GM12865 (cell line): ENCODE measurements at regions not wholly inside any gene's neighbourhood (a gene's known extent, or its start where the extent isn't known, plus 50 kb on each side); places are given as distances from the start of the nearest gene placed in this dataset.

ENCODE experiments used
- DNase-seq: peaks from one replicate; pipeline ENCODE4 v3.0.0; 2010; ENCODE audit warnings: low read depth
- H3K4me3 ChIP-seq: 2 replicates; pipeline ENCODE4 v1.5.1; 2011; ENCODE audit warnings: mild to moderate bottlenecking, low read depth, low read length, control low read depth
- CTCF ChIP-seq: IDR thresholded peaks from 2 replicates; pipeline ENCODE4 v1.5.1; 2011; ENCODE audit warnings: low read length, control low read depth, low read depth, inconsistent platforms; ENCODE audit not compliant: insufficient read depth; ENCODE audit errors: missing control alignments

GRCh38 chr12:43214166-43214565 is 337.8 kb downstream of the ADAMTS20 start:
- DNase-seq = no peak
- TF ChIP-seq CTCF = no peak
- no peak overlapping the region for H3K4me3 ChIP-seq

DNA sequence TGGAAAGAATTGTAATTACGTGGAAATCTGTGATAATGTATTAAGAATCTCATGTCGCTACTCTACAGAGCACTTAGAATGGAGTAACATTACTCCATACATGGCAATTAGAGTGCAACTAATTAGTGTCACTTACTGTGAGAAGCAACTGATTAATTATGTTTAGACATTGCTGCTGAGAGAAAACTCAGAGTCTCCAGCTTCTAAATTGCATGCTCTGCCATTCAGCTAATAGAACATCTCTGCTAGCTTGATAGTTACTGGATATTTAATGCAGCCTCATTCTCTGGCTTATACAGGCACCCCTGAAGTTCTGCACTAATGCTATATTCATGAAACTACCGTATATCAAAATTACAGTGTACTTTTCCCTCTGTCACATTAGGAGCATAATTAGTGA is 338.4 kb downstream of the ADAMTS20 start:
- no peak overlapping the region for H3K4me3 ChIP-seq
- no peak for DNase-seq
- no peak for TF ChIP-seq CTCF

DNA sequence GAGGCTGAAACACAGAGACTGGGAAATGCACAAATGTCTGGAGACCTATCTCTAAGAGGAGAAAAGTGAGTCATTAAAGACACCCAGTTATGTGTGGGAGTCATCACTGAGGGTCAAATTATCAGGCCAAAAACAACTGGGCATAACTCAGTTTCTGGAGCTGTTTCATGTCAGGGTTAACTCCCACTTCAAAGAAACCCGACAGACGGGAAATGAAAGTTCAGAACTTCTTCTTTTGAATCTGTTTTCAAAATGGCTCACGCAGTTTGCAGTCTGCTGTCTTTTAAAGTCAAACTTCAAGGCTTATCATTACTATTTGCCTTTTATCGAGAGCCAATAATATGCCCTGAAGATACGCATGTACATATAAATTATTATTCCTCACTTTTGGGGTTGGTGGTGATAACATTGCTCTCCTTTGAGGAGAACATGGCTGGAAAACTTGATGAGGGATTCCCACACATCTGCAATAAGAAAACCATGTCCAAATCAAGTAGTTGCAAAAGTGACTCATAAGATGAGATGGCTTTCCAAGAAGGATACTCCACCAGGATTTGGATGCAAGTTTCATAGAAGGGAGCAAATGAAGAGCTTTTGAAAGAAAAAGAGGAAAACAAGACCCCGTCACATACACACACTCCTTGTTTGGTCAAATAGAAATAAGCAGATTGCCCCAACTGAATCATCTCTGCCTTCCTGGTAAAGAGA is 341.4 kb downstream of the ADAMTS20 start:
- DNase-seq = peak; percentile 68
- no peak for TF ChIP-seq CTCF
- no peak overlapping the region for H3K4me3 ChIP-seq

GRCh38 chr12:43208627-43209026 is 343.4 kb downstream of the ADAMTS20 start:
- TF ChIP-seq CTCF = no peak
- DNase-seq = no peak
- H3K4me3 ChIP-seq = no peak overlapping the region

- H3K4me3 ChIP-seq = no peak overlapping the region
- DNase-seq = no peak
- no peak for TF ChIP-seq CTCF
These were observed 343.8 kb downstream of the ADAMTS20 start for GRCh38 chr12:43208221-43208620.

GRCh38 chr12:43206396-43206795 is 345.6 kb downstream of the ADAMTS20 start:
- TF ChIP-seq CTCF = no peak
- no peak overlapping the region for H3K4me3 ChIP-seq
- no peak for DNase-seq

DNA sequence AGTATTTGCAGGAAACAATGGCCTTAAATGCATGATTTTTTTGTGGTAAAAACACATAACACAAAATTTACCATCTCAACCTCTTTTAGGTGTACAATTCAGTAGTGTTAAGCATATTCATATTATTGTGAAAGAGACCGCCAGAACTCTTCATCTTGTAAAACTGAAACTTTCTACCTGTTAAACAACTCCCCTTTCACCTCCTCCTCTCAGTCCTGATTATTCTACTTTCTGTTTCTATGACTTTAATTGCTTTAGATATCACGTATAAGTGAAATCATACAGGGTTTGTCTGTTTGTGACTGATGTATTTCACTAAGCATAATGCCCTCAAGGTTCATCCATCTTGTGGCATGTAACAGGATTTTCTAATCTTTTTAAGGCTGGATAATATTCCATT is 353.4 kb downstream of the ADAMTS20 start:
- TF ChIP-seq CTCF = no peak
- H3K4me3 ChIP-seq = no peak overlapping the region
- no peak for DNase-seq
